ENCODE measurements at regions not wholly inside any gene's neighbourhood (a gene's known extent, or its start where the extent isn't known, plus 50 kb on each side); places are given as distances from the start of the nearest gene placed in this dataset.
"Not testable (repeated sequence)": the region's sequence is repeated elsewhere in the genome, so short reads cannot be mapped to it uniquely, and the experiment has no call there.

GRCh38 chr1:218510153-218510772 is 165.1 kb downstream of the TGFB2 start:
- no peaks in the 10 kb centered on the region for H3K36me3 ChIP-seq (ENCODE audit: control insufficient read depth, insufficient read depth, low read length)
- no peak overlapping the region for H3K27ac ChIP-seq (ENCODE audit: low read depth, low read length)
- no peak overlapping the region for H3K9ac ChIP-seq (ENCODE audit: low read length)
- H3K4me3 ChIP-seq (ENCODE audit: low read depth, low read length): no peak overlapping the region
- H3K9me3 ChIP-seq (ENCODE audit: control insufficient read depth, insufficient read depth, low read depth, low read length): peaks cover 38% of the 10 kb centered on the region
- H3K27me3 ChIP-seq (ENCODE audit: control insufficient read depth, insufficient read depth, low read length): no peaks in the 10 kb centered on the region
- no peaks in the 10 kb centered on the region for H3K4me1 ChIP-seq (ENCODE audit: control insufficient read depth, insufficient read depth, low read length)

GRCh38 chr1:218513328-218513727 is 168.2 kb downstream of the TGFB2 start:
- no peak overlapping the region for H3K4me3 ChIP-seq (ENCODE audit: low read depth, low read length)
- H3K27ac ChIP-seq (ENCODE audit: low read depth, low read length): no peak overlapping the region
- no peak overlapping the region for H3K9ac ChIP-seq (ENCODE audit: low read length)
- no peaks in the 10 kb centered on the region for H3K27me3 ChIP-seq (ENCODE audit: control insufficient read depth, insufficient read depth, low read length)
- peaks cover 15% of the 10 kb centered on the region for H3K9me3 ChIP-seq (ENCODE audit: control insufficient read depth, insufficient read depth, low read depth, low read length)
- no peaks in the 10 kb centered on the region for H3K36me3 ChIP-seq (ENCODE audit: control insufficient read depth, insufficient read depth, low read length)
- H3K4me1 ChIP-seq (ENCODE audit: control insufficient read depth, insufficient read depth, low read length): no peaks in the 10 kb centered on the region

DNA sequence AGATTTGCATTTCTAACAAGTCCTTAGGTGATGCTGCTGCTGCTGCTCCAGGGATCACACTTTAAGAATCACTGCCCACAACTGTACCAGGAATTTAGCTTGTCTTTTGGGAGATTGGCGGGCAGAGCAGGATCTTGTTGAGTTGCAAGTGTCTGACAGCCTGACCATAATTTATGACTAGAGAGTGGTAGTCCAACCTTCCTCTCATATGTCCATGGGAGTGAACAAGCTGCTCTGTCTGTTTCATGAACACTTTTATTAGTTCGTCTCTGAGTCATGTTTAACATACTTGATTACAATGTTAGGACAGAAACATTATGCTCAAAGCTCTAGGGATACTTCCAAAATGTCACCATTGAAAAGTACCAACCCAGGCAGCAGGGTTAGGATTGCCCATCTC is 169.6 kb downstream of the TGFB2 start:
- Histone ChIP-seq H3K27ac (ENCODE audit: low read depth, low read length) (no peak overlapping the region), H3K9me3 (ENCODE audit: control insufficient read depth, insufficient read depth, low read depth, low read length) (peaks cover 4% of the 10 kb centered on the region; the same call in 1 of the 2 replicates), H3K36me3 (ENCODE audit: control insufficient read depth, insufficient read depth, low read length) (no peaks in the 10 kb centered on the region), H3K4me1 (ENCODE audit: control insufficient read depth, insufficient read depth, low read length) (no peaks in the 10 kb centered on the region), H3K4me3 (ENCODE audit: low read depth, low read length) (no peak overlapping the region), H3K27me3 (ENCODE audit: control insufficient read depth, insufficient read depth, low read length) (no peaks in the 10 kb centered on the region), H3K9ac (ENCODE audit: low read length) (no peak overlapping the region)

DNA sequence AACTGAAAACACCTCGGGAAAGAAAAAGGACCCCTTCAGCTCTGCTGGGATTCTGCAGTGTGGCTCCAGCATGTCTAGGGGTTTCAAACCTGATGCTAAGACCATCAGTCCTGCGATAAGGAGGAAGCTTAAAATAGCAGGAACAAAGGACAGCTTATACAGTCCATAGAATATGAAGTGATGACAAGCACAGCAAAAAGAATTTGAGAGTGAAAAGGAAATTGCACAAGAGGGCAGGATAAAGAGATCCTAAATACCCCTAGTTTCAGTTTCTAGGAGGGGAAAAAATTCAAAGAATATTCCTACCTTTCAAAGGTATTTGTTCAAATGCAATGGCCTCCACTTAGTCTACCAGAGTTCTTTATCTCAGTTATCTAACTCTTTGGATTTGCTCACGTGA is 171.4 kb downstream of the TGFB2 start:
- Histone ChIP-seq H3K27ac (ENCODE audit: low read depth, low read length) (no peak overlapping the region), H3K27me3 (ENCODE audit: control insufficient read depth, insufficient read depth, low read length) (no peaks in the 10 kb centered on the region), H3K4me3 (ENCODE audit: low read depth, low read length) (no peak overlapping the region), H3K36me3 (ENCODE audit: control insufficient read depth, insufficient read depth, low read length) (no peaks in the 10 kb centered on the region), H3K4me1 (ENCODE audit: control insufficient read depth, insufficient read depth, low read length) (no peaks in the 10 kb centered on the region), H3K9ac (ENCODE audit: low read length) (no peak overlapping the region), H3K9me3 (ENCODE audit: control insufficient read depth, insufficient read depth, low read depth, low read length) (no peaks in the 10 kb centered on the region)

- Histone ChIP-seq H3K4me3 (ENCODE audit: low read depth, low read length) (no peak overlapping the region), H3K9me3 (ENCODE audit: control insufficient read depth, insufficient read depth, low read depth, low read length) (no peaks in the 10 kb centered on the region), H3K27me3 (ENCODE audit: control insufficient read depth, insufficient read depth, low read length) (no peaks in the 10 kb centered on the region), H3K27ac (ENCODE audit: low read depth, low read length) (no peak overlapping the region), H3K4me1 (ENCODE audit: control insufficient read depth, insufficient read depth, low read length) (no peaks in the 10 kb centered on the region), H3K9ac (ENCODE audit: low read length) (no peak overlapping the region), H3K36me3 (ENCODE audit: control insufficient read depth, insufficient read depth, low read length) (no peaks in the 10 kb centered on the region)
Measured at GRCh38 chr1:218517459-218517858, 172.3 kb downstream of the TGFB2 start.

DNA sequence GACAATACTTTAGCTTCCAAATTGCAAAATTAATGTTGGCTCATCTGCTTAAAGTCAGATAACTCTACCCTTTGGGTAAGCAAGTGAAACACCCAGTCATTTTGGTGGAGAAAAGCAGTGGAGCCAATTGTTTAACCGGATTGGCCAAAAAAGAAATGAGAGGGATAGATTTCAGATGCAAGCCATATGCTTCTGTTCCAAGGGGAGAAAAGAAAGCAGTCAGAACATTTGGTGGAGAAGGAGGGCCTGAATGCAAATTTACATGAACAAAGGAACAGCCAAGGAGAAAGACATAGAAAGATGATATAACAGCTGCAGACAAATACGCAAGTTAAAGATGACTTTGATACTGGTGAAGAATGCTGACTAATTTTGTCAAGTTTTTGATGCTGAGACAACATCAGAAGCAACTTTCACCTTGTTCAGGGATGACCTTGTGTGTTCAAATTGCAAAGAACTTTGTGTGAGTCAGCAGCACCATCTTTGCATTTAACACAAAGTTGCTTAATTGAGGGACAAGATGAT is 173.1 kb downstream of the TGFB2 start:
- H3K27ac ChIP-seq (ENCODE audit: low read depth, low read length): no peak overlapping the region
- no peaks in the 10 kb centered on the region for H3K27me3 ChIP-seq (ENCODE audit: control insufficient read depth, insufficient read depth, low read length)
- H3K4me1 ChIP-seq (ENCODE audit: control insufficient read depth, insufficient read depth, low read length): no peaks in the 10 kb centered on the region
- H3K9me3 ChIP-seq (ENCODE audit: control insufficient read depth, insufficient read depth, low read depth, low read length): no peaks in the 10 kb centered on the region
- no peaks in the 10 kb centered on the region for H3K36me3 ChIP-seq (ENCODE audit: control insufficient read depth, insufficient read depth, low read length)
- H3K9ac ChIP-seq (ENCODE audit: low read length): no peak overlapping the region
- no peak overlapping the region for H3K4me3 ChIP-seq (ENCODE audit: low read depth, low read length)

DNA sequence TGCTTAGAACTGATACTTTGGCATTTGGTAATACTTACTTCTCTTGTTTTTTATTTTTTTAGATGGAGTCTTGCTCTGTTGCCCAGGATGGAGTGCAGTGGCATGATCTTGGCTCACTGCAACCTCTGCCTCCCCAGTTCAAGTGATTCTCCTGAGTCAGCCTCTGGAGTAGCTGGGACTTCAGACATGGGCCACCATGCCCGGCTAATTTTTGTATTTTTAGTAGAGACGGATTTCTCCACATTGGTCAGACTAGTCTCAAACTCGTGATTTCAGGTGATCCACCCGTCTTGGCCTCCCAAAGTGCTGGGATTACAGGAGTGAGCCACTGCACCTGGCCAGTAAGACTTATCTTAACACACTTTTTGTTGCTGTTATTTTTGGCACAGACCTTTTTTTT is 175.5 kb downstream of the TGFB2 start:
- not testable (repeated sequence) for H3K4me3 ChIP-seq (ENCODE audit: low read depth, low read length); H3K27ac ChIP-seq (ENCODE audit: low read depth, low read length); H3K27me3 ChIP-seq (ENCODE audit: control insufficient read depth, insufficient read depth, low read length); H3K9ac ChIP-seq (ENCODE audit: low read length); H3K36me3 ChIP-seq (ENCODE audit: control insufficient read depth, insufficient read depth, low read length); H3K4me1 ChIP-seq (ENCODE audit: control insufficient read depth, insufficient read depth, low read length); H3K9me3 ChIP-seq (ENCODE audit: control insufficient read depth, insufficient read depth, low read depth, low read length)

- H3K4me3 ChIP-seq (ENCODE audit: low read depth, low read length): no peak overlapping the region
- H3K4me1 ChIP-seq (ENCODE audit: control insufficient read depth, insufficient read depth, low read length): no peaks in the 10 kb centered on the region
- H3K27me3 ChIP-seq (ENCODE audit: control insufficient read depth, insufficient read depth, low read length): no peaks in the 10 kb centered on the region
- no peaks in the 10 kb centered on the region for H3K9me3 ChIP-seq (ENCODE audit: control insufficient read depth, insufficient read depth, low read depth, low read length)
- H3K9ac ChIP-seq (ENCODE audit: low read length): no peak overlapping the region
- H3K27ac ChIP-seq (ENCODE audit: low read depth, low read length): no peak overlapping the region
- no peaks in the 10 kb centered on the region for H3K36me3 ChIP-seq (ENCODE audit: control insufficient read depth, insufficient read depth, low read length)
Measured at GRCh38 chr1:218521414-218522169, 176.5 kb downstream of the TGFB2 start.

- Histone ChIP-seq H3K4me1 (ENCODE audit: control insufficient read depth, insufficient read depth, low read length) (no peaks in the 10 kb centered on the region), H3K4me3 (ENCODE audit: low read depth, low read length) (no peak overlapping the region), H3K36me3 (ENCODE audit: control insufficient read depth, insufficient read depth, low read length) (no peaks in the 10 kb centered on the region)
Measured at GRCh38 chr1:218524526-218524925, 179.4 kb downstream of the TGFB2 start.

DNA sequence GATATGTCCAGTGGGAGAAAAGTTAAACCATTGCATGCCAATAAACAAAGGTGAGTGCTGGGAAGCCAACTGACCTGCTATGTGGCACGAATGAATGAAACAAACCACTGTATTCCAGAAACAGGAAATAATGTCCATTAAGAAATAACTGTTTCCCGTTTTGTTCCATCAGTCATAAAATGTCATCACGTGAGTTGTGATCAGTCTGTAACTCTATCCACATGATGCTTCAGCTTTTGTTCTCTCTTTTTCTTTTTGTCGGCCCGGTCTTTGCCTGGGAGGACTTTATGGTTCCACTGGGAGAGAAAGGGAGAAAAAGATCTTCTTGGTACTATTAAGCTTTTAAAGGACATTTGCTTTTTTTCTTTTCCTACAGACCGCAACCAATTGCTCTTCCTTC is 179.9 kb downstream of the TGFB2 start:
- Histone ChIP-seq H3K9ac (ENCODE audit: low read length) (no peak overlapping the region), H3K27me3 (ENCODE audit: control insufficient read depth, insufficient read depth, low read length) (no peaks in the 10 kb centered on the region), H3K36me3 (ENCODE audit: control insufficient read depth, insufficient read depth, low read length) (no peaks in the 10 kb centered on the region), H3K4me3 (ENCODE audit: low read depth, low read length) (no peak overlapping the region), H3K9me3 (ENCODE audit: control insufficient read depth, insufficient read depth, low read depth, low read length) (no peaks in the 10 kb centered on the region), H3K27ac (ENCODE audit: low read depth, low read length) (no peak overlapping the region), H3K4me1 (ENCODE audit: control insufficient read depth, insufficient read depth, low read length) (no peaks in the 10 kb centered on the region)

More at GRCh38 chr1:218524526-218524925, 179.4 kb downstream of the TGFB2 start:
- no peak overlapping the region for H3K27ac ChIP-seq (ENCODE audit: low read depth, low read length)
- H3K9me3 ChIP-seq (ENCODE audit: control insufficient read depth, insufficient read depth, low read depth, low read length): no peaks in the 10 kb centered on the region
- no peaks in the 10 kb centered on the region for H3K27me3 ChIP-seq (ENCODE audit: control insufficient read depth, insufficient read depth, low read length)
- H3K9ac ChIP-seq (ENCODE audit: low read length): no peak overlapping the region

- H3K27ac ChIP-seq (ENCODE audit: low read depth, low read length): no peak overlapping the region
- no peak overlapping the region for H3K4me3 ChIP-seq (ENCODE audit: low read depth, low read length)
- H3K9ac ChIP-seq (ENCODE audit: low read length): no peak overlapping the region
- H3K27me3 ChIP-seq (ENCODE audit: control insufficient read depth, insufficient read depth, low read length): no peaks in the 10 kb centered on the region
- H3K9me3 ChIP-seq (ENCODE audit: control insufficient read depth, insufficient read depth, low read depth, low read length): no peaks in the 10 kb centered on the region
- H3K36me3 ChIP-seq (ENCODE audit: control insufficient read depth, insufficient read depth, low read length): no peaks in the 10 kb centered on the region
- no peaks in the 10 kb centered on the region for H3K4me1 ChIP-seq (ENCODE audit: control insufficient read depth, insufficient read depth, low read length)
Measured at GRCh38 chr1:218525451-218526197, 180.5 kb downstream of the TGFB2 start.
